H9 (cell line): ENCODE measurements at regions not wholly inside any gene's neighbourhood (a gene's known extent, or its start where the extent isn't known, plus 50 kb on each side); places are given as distances from the start of the nearest gene placed in this dataset.

Experiments
- DNase-seq: peaks from one replicate; pipeline ENCODE4 v3.0.0-alpha.2; 2017
- H2AFZ ChIP-seq: one replicate; pipeline ENCODE4 v1.6.1; 2013; ENCODE audit warnings: mild to moderate bottlenecking, low read length, control low read depth, moderate library complexity
- H2AK5ac ChIP-seq: 2 replicates; pipeline ENCODE4 v1.6.1; 2013; ENCODE audit warnings: low read length, control low read depth, mixed read lengths; ENCODE audit not compliant: insufficient read length
- H2BK120ac ChIP-seq: one replicate; pipeline ENCODE4 v1.6.1; 2013; ENCODE audit warnings: low read depth, mild to moderate bottlenecking, low read length, control low read depth, inconsistent platforms; ENCODE audit not compliant: poor library complexity, severe bottlenecking
- H2BK12ac ChIP-seq: 2 replicates; pipeline ENCODE4 v1.6.1; 2013; ENCODE audit warnings: low read length, control low read depth, mixed read lengths, low read depth; ENCODE audit not compliant: insufficient read length
- H2BK15ac ChIP-seq: 2 replicates; pipeline ENCODE4 v1.6.1; 2013; ENCODE audit warnings: low read depth, low read length, control low read depth
- H2BK20ac ChIP-seq: one replicate; pipeline ENCODE4 v1.6.1; 2013; ENCODE audit warnings: low read depth, mild to moderate bottlenecking, low read length, control low read depth, inconsistent platforms; ENCODE audit not compliant: poor library complexity, severe bottlenecking
- H2BK5ac ChIP-seq: 2 replicates; pipeline ENCODE4 v1.6.1; 2013; ENCODE audit warnings: low read length, control low read depth, mixed read lengths; ENCODE audit not compliant: insufficient read length
- H3K14ac ChIP-seq: 2 replicates; pipeline ENCODE4 v1.6.1; 2013; ENCODE audit warnings: low read length, control low read depth; ENCODE audit not compliant: insufficient read depth
- H3K18ac ChIP-seq: 2 replicates; pipeline ENCODE4 v1.6.1; 2013; ENCODE audit warnings: low read depth, mild to moderate bottlenecking, mixed read lengths, low read length, control low read depth; ENCODE audit not compliant: insufficient read length
- H3K23ac ChIP-seq: 2 replicates; pipeline ENCODE4 v1.6.1; 2013; ENCODE audit warnings: low read length, control low read depth, mixed read lengths, low read depth; ENCODE audit not compliant: insufficient read length
- H3K23me2 ChIP-seq: 2 replicates; pipeline ENCODE4 v1.6.1; 2013; ENCODE audit warnings: low read depth, mild to moderate bottlenecking, mixed read lengths, low read length, control low read depth; ENCODE audit not compliant: insufficient read length, poor library complexity, severe bottlenecking
- H3K27ac ChIP-seq: 2 replicates; pipeline ENCODE4 v1.5.1; 2013; ENCODE audit warnings: low read length, control low read depth, mixed read lengths, low read depth; ENCODE audit not compliant: insufficient read length
- H3K27me3 ChIP-seq: 2 replicates; pipeline ENCODE4 v1.6.1; 2013; ENCODE audit warnings: low read length, control low read depth, inconsistent platforms; ENCODE audit not compliant: insufficient read depth
- H3K4ac ChIP-seq: 2 replicates; pipeline ENCODE4 v1.6.1; 2013; ENCODE audit warnings: low read depth, mild to moderate bottlenecking, control low read depth, inconsistent platforms, low read length, moderate library complexity
- H3K4me1 ChIP-seq: 2 replicates; pipeline ENCODE4 v1.6.1; 2013; ENCODE audit warnings: low read length, control low read depth, inconsistent platforms; ENCODE audit not compliant: insufficient read depth
- H3K4me2 ChIP-seq: 2 replicates; pipeline ENCODE4 v1.6.1; 2013; ENCODE audit warnings: low read length, control low read depth, mixed read lengths; ENCODE audit not compliant: insufficient read length, insufficient read depth
- H3K56ac ChIP-seq: 2 replicates; pipeline ENCODE4 v1.6.1; 2013; ENCODE audit warnings: low read depth, mild to moderate bottlenecking, mixed read lengths, low read length, control low read depth; ENCODE audit not compliant: insufficient read length
- H3K79me1 ChIP-seq: 2 replicates; pipeline ENCODE4 v1.6.1; 2013; ENCODE audit warnings: low read depth, mild to moderate bottlenecking, moderate library complexity, low read length, control low read depth, inconsistent platforms; ENCODE audit not compliant: insufficient read depth, poor library complexity, severe bottlenecking
- H3K79me2 ChIP-seq: 2 replicates; pipeline ENCODE4 v1.6.1; 2013; ENCODE audit warnings: low read length, control low read depth, inconsistent platforms; ENCODE audit not compliant: insufficient read depth
- H3K9ac ChIP-seq: 2 replicates; pipeline ENCODE4 v1.6.1; 2013; ENCODE audit warnings: low read length, control low read depth, mixed read lengths; ENCODE audit not compliant: insufficient read length; ENCODE audit errors: extremely low read depth
- H3K9me3 ChIP-seq: one replicate; pipeline ENCODE4 v1.6.1; 2013; ENCODE audit warnings: low read depth, low read length, inconsistent platforms; ENCODE audit not compliant: control insufficient read depth
- H3T11ph ChIP-seq: one replicate; pipeline ENCODE4 v1.6.1; 2013; ENCODE audit warnings: mild to moderate bottlenecking, low read length, control low read depth, inconsistent platforms
- H4K20me1 ChIP-seq: one replicate; pipeline ENCODE4 v1.6.1; 2013; ENCODE audit not compliant: control insufficient read depth, insufficient read length, insufficient read depth
- H4K5ac ChIP-seq: 2 replicates; pipeline ENCODE4 v1.6.1; 2013; ENCODE audit warnings: low read depth, mild to moderate bottlenecking, mixed read lengths, low read length, control low read depth; ENCODE audit not compliant: insufficient read length
- H4K8ac ChIP-seq: replicated peaks from 2 replicates; pipeline ENCODE4 v1.6.1; 2013; ENCODE audit warnings: low read length, control low read depth, mixed read lengths, low read depth; ENCODE audit not compliant: insufficient read length
- H4K91ac ChIP-seq: 2 replicates; pipeline ENCODE4 v1.6.1; 2013; ENCODE audit warnings: low read depth, mild to moderate bottlenecking, moderate library complexity, mixed read lengths, low read length, control low read depth; ENCODE audit not compliant: insufficient read length
- H3K27ac Mint-ChIP-seq, 3 experiments: 2 replicates in 2 of 3; 3 replicates in 1 of 3; pipeline ENCODE4 v1.8.0; 2020 to 2021; ENCODE audit warnings: mixed read lengths in 3 of 3, mild to moderate bottlenecking in 1 of 3, moderate library complexity in 1 of 3
- H3K27me3 Mint-ChIP-seq: 2 replicates; pipeline ENCODE4 v1.8.0; 2021; ENCODE audit warnings: low read depth, mild to moderate bottlenecking, moderate library complexity, mixed read lengths
- H3K36me3 Mint-ChIP-seq, 3 experiments: 2 replicates in 2 of 3; 3 replicates in 1 of 3; pipeline ENCODE4 v1.8.0; 2020 to 2021; ENCODE audit warnings: low read depth in 3 of 3, mixed read lengths in 3 of 3; ENCODE audit not compliant: insufficient read depth in 1 of 3
- H3K4me1 Mint-ChIP-seq, 2 experiments: 2 replicates each; pipeline ENCODE4 v1.8.0; 2020; ENCODE audit warnings: mixed read lengths in 2 of 2
- H3K4me3 Mint-ChIP-seq, 2 experiments: 2 replicates in 1 of 2; 3 replicates in 1 of 2; pipeline ENCODE4 v1.8.0; 2020 to 2021; ENCODE audit warnings: mild to moderate bottlenecking in 2 of 2, mixed read lengths in 2 of 2, moderate library complexity in 1 of 2
- H3K9me3 Mint-ChIP-seq, 2 experiments: 2 replicates in 1 of 2; 3 replicates in 1 of 2; pipeline ENCODE4 v1.8.0; 2020; ENCODE audit warnings: mild to moderate bottlenecking in 2 of 2, mixed read lengths in 2 of 2, moderate library complexity in 1 of 2
- WGBS: extraction: QIAGEN DNeasy Blood & Tissue Kit; methylation state at CpG from one replicate; pipeline ENCODE4 v1.1.7; 2013; ENCODE audit warnings: missing lambda C conversion rate, low lambda C conversion rate, mixed read lengths; ENCODE audit not compliant: insufficient read length; ENCODE audit errors: extremely low coverage; 5-methylcytosine and 5-hydroxymethylcytosine counted together
- TF ChIP-seq, protein P1 (sequence below): fragments of 200-600 bp; sonication (generic); conservative IDR thresholded peaks from 3 replicates; pipeline ENCODE4 v1.8.0; 2021; ENCODE audit warnings: antibody characterized with exemption, mild to moderate bottlenecking

DNA sequence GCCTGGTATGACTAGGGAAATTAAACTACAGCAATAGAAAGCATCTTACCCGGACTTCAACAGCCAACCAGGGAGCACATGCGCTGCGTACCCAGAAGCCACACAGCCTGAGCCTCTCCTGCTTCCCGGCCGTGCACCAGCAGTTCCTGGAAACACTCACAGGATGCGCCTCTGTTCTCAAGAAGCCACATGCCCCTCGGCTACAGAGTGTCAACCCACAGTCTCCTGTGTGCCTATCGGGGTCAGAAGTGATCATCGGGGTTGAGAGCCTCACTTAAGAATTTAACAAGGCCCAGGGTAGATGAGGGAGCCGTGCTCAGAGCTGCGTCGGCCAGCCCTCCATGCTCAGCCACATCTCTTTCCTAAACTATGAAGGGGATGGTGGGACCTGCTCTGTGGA lies 147.2 kb upstream of the GGTLC1 start:
- peaks cover 1% of the 10 kb centered on the region; the same call in 1 of the 2 replicates for H3K27me3 Mint-ChIP-seq
- Histone ChIP-seq H3K27me3 (no peaks in the 10 kb centered on the region), H3K14ac (no peak overlapping the region), H3K23me2 (no peaks in the 10 kb centered on the region), H2AFZ (no peak overlapping the region), H2BK5ac (no peak overlapping the region), H3T11ph (no peak overlapping the region), H4K5ac (no peak overlapping the region), H3K4ac (no peak overlapping the region), H4K91ac (no peak overlapping the region), H2BK20ac (no peak overlapping the region), H3K18ac (no peak overlapping the region), H3K79me1 (no peaks in the 10 kb centered on the region), H3K56ac (no peak overlapping the region), H4K20me1 (no peaks in the 10 kb centered on the region), H2AK5ac (no peak overlapping the region), H3K9me3 (no peaks in the 10 kb centered on the region), H3K4me1 (peaks cover under 1% of the 10 kb centered on the region; the same call in 1 of the 2 replicates), H3K79me2 (no peaks in the 10 kb centered on the region), H2BK15ac (no peak overlapping the region), H3K23ac (no peak overlapping the region), H3K4me2 (no peak overlapping the region), H3K27ac (no peak overlapping the region), H2BK12ac (no peak overlapping the region), H2BK120ac (no peak overlapping the region), H4K8ac (no peak overlapping the region), H3K9ac (no peak overlapping the region)
- no peaks in the 10 kb centered on the region; a peak in 1 of 7 replicates for H3K36me3 Mint-ChIP-seq
- H3K4me3 Mint-ChIP-seq, result no peak overlapping the region
- peaks cover 22 to 26% of the 10 kb centered on the region in 2 experiments for H3K4me1 Mint-ChIP-seq
- DNase-seq, result no peak
- no CpG with 5 or more reads among the region's 12 CpGs for WGBS
- peaks cover 2 to 6% of the 10 kb centered on the region in 2 experiments; a peak in 1 of 5 replicates for H3K9me3 Mint-ChIP-seq
- H3K27ac Mint-ChIP-seq, result no peak overlapping the region
- TF ChIP-seq, protein P1, sequence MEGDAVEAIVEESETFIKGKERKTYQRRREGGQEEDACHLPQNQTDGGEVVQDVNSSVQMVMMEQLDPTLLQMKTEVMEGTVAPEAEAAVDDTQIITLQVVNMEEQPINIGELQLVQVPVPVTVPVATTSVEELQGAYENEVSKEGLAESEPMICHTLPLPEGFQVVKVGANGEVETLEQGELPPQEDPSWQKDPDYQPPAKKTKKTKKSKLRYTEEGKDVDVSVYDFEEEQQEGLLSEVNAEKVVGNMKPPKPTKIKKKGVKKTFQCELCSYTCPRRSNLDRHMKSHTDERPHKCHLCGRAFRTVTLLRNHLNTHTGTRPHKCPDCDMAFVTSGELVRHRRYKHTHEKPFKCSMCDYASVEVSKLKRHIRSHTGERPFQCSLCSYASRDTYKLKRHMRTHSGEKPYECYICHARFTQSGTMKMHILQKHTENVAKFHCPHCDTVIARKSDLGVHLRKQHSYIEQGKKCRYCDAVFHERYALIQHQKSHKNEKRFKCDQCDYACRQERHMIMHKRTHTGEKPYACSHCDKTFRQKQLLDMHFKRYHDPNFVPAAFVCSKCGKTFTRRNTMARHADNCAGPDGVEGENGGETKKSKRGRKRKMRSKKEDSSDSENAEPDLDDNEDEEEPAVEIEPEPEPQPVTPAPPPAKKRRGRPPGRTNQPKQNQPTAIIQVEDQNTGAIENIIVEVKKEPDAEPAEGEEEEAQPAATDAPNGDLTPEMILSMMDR, result no peak
